Amniotic epithelial cell (primary cell): ENCODE measurements at regions not wholly inside any gene's neighbourhood (a gene's known extent, or its start where the extent isn't known, plus 50 kb on each side); places are given as distances from the start of the nearest gene placed in this dataset.
"Not testable (repeated sequence)": the region's sequence is repeated elsewhere in the genome, so short reads cannot be mapped to it uniquely, and the experiment has no call there.

Experiments used
- DNase-seq: peaks from one replicate; pipeline ENCODE4 v3.0.0-alpha.2; 2010; ENCODE audit warnings: low read depth

GRCh38 chr15:31673263-31673662 lies 346.6 kb downstream of the KLF13 start:
- not testable (repeated sequence) for DNase-seq

- DNase-seq = not testable (repeated sequence)
Measured at GRCh38 chr15:31681529-31682259, 348.6 kb upstream of the CHRNA7 start.

GRCh38 chr15:31687088-31687487 lies 343.2 kb upstream of the CHRNA7 start:
- DNase-seq = not testable (repeated sequence)

- not testable (repeated sequence) for DNase-seq
Measured at GRCh38 chr15:31696509-31696908, 333.8 kb upstream of the CHRNA7 start.

GRCh38 chr15:31705076-31705678 lies 325.1 kb upstream of the CHRNA7 start:
- DNase-seq = not testable (repeated sequence)

- DNase-seq = not testable (repeated sequence)
Measured at GRCh38 chr15:31707944-31708702, 322.2 kb upstream of the CHRNA7 start.

GRCh38 chr15:31708703-31709327 lies 321.5 kb upstream of the CHRNA7 start:
- DNase-seq = not testable (repeated sequence)

- not testable (repeated sequence) for DNase-seq
Measured at GRCh38 chr15:31709479-31709878, 320.8 kb upstream of the CHRNA7 start.

- not testable (repeated sequence) for DNase-seq
Measured at GRCh38 chr15:31710806-31711205, 319.5 kb upstream of the CHRNA7 start.

GRCh38 chr15:31715208-31715607 lies 315.1 kb upstream of the CHRNA7 start:
- not testable (repeated sequence) for DNase-seq

GRCh38 chr15:31718625-31719024 lies 311.7 kb upstream of the CHRNA7 start:
- DNase-seq = not testable (repeated sequence)

GRCh38 chr15:31719396-31720022 lies 310.8 kb upstream of the CHRNA7 start:
- DNase-seq = not testable (repeated sequence)

- not testable (repeated sequence) for DNase-seq
Measured at GRCh38 chr15:31723019-31723418, 307.3 kb upstream of the CHRNA7 start.

- DNase-seq = not testable (repeated sequence)
Measured at GRCh38 chr15:31724903-31725302, 305.4 kb upstream of the CHRNA7 start.

- not testable (repeated sequence) for DNase-seq
Measured at GRCh38 chr15:31725619-31726018, 304.7 kb upstream of the CHRNA7 start.

GRCh38 chr15:31727612-31728011 lies 302.7 kb upstream of the CHRNA7 start:
- DNase-seq = no peak

GRCh38 chr15:31732726-31733125 lies 297.6 kb upstream of the CHRNA7 start:
- DNase-seq = no peak

- DNase-seq = no peak
Measured at GRCh38 chr15:31733424-31733823, 296.9 kb upstream of the CHRNA7 start.

- no peak for DNase-seq
Measured at GRCh38 chr15:31740203-31740602, 290.1 kb upstream of the CHRNA7 start.

- DNase-seq = no peak
Measured at GRCh38 chr15:31745841-31746240, 284.5 kb upstream of the CHRNA7 start.

GRCh38 chr15:31752065-31752762 lies 278.1 kb upstream of the CHRNA7 start:
- peak; percentile 15 for DNase-seq
